ENCODE measurements at regions not wholly inside any gene's neighbourhood (a gene's known extent, or its start where the extent isn't known, plus 50 kb on each side); places are given as distances from the start of the nearest gene placed in this dataset.

GRCh38 chr1:42004860-42005259, 86.1 kb upstream of the HIVEP3 start:
- DNase-seq: no peak
- Histone ChIP-seq H3K9me3 (no peaks in the 10 kb centered on the region), H3K36me3 (no peaks in the 10 kb centered on the region), H3K4me3 (no peak overlapping the region), H3K27me3 (0 out of 2 replicates have a peak, but pooled peaks cover 2% of the 10 kb centered on the region)

DNA sequence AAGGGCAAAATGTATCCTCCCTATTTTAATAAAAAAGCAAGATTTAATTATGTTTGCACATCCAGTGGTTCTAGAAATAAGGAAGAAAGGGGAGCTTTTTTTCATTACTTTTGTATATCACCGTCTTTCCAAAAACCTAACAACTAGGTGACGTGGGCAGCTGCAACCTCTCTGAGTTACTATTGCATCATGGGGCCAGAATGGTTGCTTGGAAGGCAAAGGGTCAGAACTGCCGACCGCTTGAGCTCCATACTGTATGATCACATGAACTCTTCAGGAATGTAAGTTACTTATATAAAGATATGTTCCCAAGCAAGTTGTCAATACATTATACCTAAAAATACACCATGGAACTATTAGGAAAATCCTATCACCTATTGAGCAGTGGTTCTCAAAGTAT, 85.6 kb upstream of the HIVEP3 start:
- H3K27me3 ChIP-seq: 0 out of 2 replicates have a peak, but pooled peaks cover 2% of the 10 kb centered on the region
- no peaks in the 10 kb centered on the region for H3K9me3 ChIP-seq
- no peak overlapping the region for H3K4me3 ChIP-seq
- DNase-seq: no peak
- H3K36me3 ChIP-seq: no peaks in the 10 kb centered on the region

- Histone ChIP-seq H3K27me3 (no peaks in the 10 kb centered on the region), H3K36me3 (no peaks in the 10 kb centered on the region), H3K4me3 (no peak overlapping the region), H3K9me3 (no peaks in the 10 kb centered on the region)
- DNase-seq: no peak
Measured at GRCh38 chr1:42003433-42003832, 84.7 kb upstream of the HIVEP3 start.

- no peak overlapping the region for H3K4me3 ChIP-seq
- no peaks in the 10 kb centered on the region for H3K36me3 ChIP-seq
- no peak for DNase-seq
- no peaks in the 10 kb centered on the region for H3K27me3 ChIP-seq
- no peaks in the 10 kb centered on the region for H3K9me3 ChIP-seq
Measured at GRCh38 chr1:42002220-42002619, 83.5 kb upstream of the HIVEP3 start.

DNA sequence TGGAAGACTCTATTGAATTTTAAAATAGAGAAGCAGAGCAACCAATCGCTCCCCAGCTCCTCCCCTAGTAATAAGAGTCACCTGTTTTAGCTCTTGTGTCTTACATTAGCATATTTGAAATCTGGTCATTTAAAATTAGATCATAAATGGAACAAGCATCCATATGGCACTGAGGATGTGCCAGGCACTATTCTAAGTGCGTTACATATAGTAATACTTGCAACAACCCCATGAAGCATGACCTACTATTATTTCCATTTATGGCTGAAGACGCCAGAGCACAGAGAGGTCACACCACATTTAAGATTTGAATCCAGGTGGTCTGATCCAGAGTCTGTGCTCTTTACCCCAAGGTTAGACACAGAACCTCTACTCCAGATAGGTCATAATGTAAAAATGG, 82.0 kb upstream of the HIVEP3 start:
- no peak for DNase-seq
- no peaks in the 10 kb centered on the region for H3K27me3 ChIP-seq
- no peaks in the 10 kb centered on the region for H3K36me3 ChIP-seq
- no peaks in the 10 kb centered on the region for H3K9me3 ChIP-seq
- H3K4me3 ChIP-seq: no peak overlapping the region

DNA sequence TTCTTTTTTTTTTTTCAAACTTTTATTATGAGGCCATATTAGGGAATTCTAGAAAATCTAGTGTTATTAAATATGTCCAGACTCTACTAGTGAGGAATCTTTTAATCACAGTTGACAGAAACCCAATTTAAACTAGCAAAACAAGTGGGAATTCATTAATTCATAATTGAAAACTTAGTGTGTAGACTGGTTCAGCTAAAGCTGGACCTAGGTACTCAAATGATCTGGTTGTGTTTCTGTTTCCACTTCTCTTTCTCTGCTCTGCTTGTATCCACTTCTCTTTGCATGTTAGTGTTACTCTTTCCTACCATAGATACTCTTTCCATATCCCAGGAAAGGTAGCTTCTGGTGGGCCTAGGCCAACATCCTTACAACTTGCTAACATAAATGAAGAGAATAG, 81.2 kb upstream of the HIVEP3 start:
- no peak for DNase-seq
- no peaks in the 10 kb centered on the region for H3K9me3 ChIP-seq
- H3K27me3 ChIP-seq: no peaks in the 10 kb centered on the region
- no peak overlapping the region for H3K4me3 ChIP-seq
- H3K36me3 ChIP-seq: no peaks in the 10 kb centered on the region

- H3K4me3 ChIP-seq: no peak overlapping the region
- H3K36me3 ChIP-seq: no peaks in the 10 kb centered on the region
- no peak for DNase-seq
- no peaks in the 10 kb centered on the region for H3K9me3 ChIP-seq
- H3K27me3 ChIP-seq: no peaks in the 10 kb centered on the region
Measured at GRCh38 chr1:41998250-41998649, 79.5 kb upstream of the HIVEP3 start.

- no peak for DNase-seq
- no peak overlapping the region for H3K4me3 ChIP-seq
- H3K27me3 ChIP-seq: no peaks in the 10 kb centered on the region
- no peaks in the 10 kb centered on the region for H3K36me3 ChIP-seq
- H3K9me3 ChIP-seq: no peaks in the 10 kb centered on the region
Measured at GRCh38 chr1:41997153-41997552, 78.4 kb upstream of the HIVEP3 start.

DNA sequence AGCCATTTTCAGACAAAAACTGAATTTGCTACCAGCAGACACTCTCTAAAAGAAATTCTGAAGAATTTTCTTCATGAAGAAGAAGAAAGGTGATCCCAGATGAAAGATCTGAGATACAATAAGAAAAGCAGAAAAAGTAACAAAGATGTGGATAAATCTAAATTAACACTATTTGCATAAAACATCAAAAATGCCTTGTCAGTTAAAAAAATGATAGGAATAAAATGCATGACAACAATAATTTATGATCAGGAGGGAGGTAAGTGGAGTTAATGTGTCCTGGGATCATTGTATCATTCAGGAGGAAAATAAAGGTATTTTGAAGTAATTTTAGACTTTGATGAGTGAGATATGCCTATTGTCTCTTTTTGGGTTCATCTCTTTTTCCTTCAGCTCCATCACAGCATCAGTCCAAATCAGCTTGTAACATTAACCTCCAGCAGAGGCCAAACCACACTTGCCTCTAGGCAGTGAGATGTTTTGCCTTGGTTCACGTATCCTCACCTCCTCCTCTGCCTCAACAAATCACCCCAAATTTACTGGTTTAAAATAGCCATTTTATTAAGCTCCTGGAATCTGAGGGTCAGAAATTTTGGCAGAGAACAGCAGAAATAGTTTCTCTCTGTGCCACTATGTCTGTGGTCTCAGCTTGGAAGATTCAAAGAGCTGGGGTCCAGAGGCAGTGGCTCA, 76.9 kb upstream of the HIVEP3 start:
- no peaks in the 10 kb centered on the region for H3K36me3 ChIP-seq
- DNase-seq: no peak
- no peaks in the 10 kb centered on the region for H3K27me3 ChIP-seq
- H3K9me3 ChIP-seq: no peaks in the 10 kb centered on the region
- H3K4me3 ChIP-seq: no peak overlapping the region

DNA sequence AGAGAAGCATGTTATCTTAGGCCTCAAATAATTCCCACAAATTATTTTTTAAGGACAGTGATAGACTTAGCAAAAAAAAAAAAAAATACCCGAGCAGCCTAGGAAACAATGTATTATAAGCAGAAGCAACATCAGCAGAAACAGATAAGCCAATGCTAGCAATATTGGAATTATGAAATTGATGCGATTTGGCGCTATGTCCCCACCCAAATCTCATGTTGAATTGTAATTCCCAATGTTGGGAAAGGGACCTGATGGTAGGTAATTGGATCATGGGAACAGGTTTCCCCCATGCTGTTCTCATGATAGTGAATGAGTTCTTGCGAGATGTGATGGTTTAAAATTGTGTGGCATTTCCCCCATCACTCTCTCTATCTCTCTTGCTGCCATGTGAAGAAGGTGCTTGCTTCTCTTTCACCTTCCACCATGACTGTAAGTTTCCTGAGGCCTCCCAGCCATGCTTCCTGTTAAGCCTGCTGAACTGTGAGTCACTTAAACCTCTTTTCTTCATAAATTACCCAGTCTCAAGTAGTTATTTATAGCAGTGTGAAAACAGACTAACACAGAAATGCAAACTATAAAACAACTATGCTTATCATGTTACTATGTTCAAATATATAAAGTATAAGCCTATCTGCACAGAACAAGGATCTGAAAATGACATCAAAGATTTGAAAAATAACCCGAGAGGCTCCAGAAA, 75.6 kb upstream of the HIVEP3 start:
- no peak for DNase-seq
- no peaks in the 10 kb centered on the region for H3K9me3 ChIP-seq
- H3K36me3 ChIP-seq: no peaks in the 10 kb centered on the region
- no peaks in the 10 kb centered on the region for H3K27me3 ChIP-seq
- H3K4me3 ChIP-seq: no peak overlapping the region

- Histone ChIP-seq H3K27me3 (no peaks in the 10 kb centered on the region), H3K36me3 (no peaks in the 10 kb centered on the region), H3K9me3 (no peaks in the 10 kb centered on the region), H3K4me3 (no peak overlapping the region)
- DNase-seq: no peak
Measured at GRCh38 chr1:41983451-41983850, 64.7 kb upstream of the HIVEP3 start.

- H3K4me3 ChIP-seq: no peak overlapping the region
- H3K27me3 ChIP-seq: no peaks in the 10 kb centered on the region
- no peaks in the 10 kb centered on the region for H3K36me3 ChIP-seq
- no peak for DNase-seq
- no peaks in the 10 kb centered on the region for H3K9me3 ChIP-seq
Measured at GRCh38 chr1:41981796-41982195, 63.1 kb upstream of the HIVEP3 start.

DNA sequence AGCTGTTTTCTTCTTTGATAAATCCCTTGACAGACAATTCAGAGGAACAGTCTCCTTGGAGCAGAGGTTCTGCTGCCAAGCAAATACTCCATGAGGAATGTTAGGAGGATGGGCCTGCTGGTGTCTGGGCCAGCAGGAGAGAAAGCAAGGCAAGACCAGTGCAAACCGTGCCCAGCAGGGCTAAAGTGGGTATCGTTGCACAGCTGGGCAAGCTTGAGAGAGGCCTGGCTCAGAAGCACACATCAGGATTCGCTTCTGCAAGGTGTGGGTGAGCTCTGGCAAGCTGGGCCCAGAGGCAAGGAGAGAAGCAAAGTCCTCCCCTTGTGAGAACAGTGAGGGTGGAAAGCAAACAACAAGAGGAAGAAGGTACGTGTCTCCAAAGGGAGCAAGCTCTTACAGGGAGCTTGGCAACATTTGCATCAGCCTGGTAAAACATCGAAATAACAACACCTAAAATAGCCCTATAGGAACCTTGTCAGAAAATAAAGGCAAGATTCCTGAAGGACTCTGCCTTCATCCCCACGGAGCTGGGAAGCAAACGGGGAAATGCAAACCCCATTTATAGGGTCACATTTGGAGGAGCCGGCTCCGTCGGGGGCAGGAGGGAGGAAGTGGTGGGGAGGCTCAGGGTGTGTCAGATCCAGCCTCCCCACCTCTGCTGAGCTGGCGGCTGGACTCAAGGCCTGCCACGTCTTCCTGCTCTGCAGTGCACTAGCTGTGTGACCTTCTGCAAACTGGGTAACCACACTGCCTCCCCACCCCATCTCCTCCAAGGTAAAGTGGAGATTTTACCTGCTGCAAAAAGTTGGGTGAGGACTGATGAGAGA, 62.3 kb upstream of the HIVEP3 start:
- no peak for DNase-seq

GRCh38 chr1:41978986-41979385, 60.3 kb upstream of the HIVEP3 start:
- no peak for DNase-seq
- H3K9me3 ChIP-seq: no peaks in the 10 kb centered on the region
- H3K27me3 ChIP-seq: no peaks in the 10 kb centered on the region

More for the DNA sequence above, 62.3 kb upstream of the HIVEP3 start:
- no peaks in the 10 kb centered on the region for H3K9me3 ChIP-seq
- no peaks in the 10 kb centered on the region for H3K36me3 ChIP-seq
- H3K4me3 ChIP-seq: no peak overlapping the region
- no peaks in the 10 kb centered on the region for H3K27me3 ChIP-seq

DNA sequence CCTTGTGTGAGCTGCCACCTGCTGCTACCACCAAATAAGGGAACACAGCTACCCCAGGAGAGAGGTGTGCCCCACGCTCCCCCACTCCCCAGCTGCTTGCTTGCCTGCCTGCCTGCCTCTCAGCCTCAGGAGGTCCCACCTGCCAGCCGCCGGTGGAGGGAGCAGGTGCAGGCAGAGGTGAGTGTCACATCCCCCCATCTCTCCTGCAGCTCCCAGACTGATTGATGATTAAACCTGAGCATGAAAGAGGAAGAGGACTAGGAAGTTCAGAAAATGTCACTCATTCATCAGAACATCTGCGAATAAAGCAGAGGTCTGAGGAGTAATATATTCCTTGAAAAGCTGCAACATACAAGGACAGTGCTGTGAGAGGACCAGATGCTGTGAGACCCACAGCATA, 58.6 kb upstream of the HIVEP3 start:
- no peaks in the 10 kb centered on the region for H3K9me3 ChIP-seq
- H3K27me3 ChIP-seq: no peaks in the 10 kb centered on the region
- no peaks in the 10 kb centered on the region for H3K36me3 ChIP-seq
- H3K4me3 ChIP-seq: no peak overlapping the region
- DNase-seq: no peak

More at GRCh38 chr1:41978986-41979385, 60.3 kb upstream of the HIVEP3 start:
- H3K36me3 ChIP-seq: no peaks in the 10 kb centered on the region
- H3K4me3 ChIP-seq: no peak overlapping the region

- DNase-seq: no peak
- no peaks in the 10 kb centered on the region for H3K9me3 ChIP-seq
- no peak overlapping the region for H3K4me3 ChIP-seq
Measured at GRCh38 chr1:41976671-41977070, 57.9 kb upstream of the HIVEP3 start.

DNA sequence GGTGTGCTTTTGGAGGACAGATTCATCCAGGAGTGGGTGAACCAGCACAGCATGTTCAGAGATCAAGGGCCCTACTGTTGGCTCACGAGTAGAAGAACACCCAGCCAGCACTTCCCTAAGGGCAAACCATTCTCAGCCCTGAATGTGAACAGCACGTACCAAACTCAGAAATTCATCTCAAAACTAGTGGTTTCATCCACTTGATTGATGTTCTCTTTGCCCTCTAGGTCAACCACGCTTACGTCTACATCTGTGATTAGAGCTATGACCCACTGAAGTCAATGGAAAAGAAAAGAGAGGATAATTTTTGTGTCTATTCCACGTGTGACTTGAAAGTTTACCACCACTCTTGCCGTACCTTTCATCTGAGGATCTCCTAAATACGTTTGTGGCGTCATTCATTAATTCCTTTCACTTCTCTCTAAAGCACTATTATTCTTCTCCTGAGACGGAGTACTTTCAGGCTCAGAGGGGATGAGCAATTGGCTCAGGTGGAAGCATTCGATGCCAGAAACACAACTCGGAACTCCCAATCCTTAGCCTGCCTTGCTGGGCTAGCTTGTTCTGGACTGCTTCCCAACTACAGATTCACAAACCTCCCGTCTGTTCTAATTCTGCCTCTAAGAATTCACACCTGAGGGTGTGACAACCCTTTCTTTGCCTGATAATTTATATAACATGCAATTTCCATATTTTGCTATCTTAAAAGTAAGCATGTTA, 57.3 kb upstream of the HIVEP3 start:
- H3K36me3 ChIP-seq: no peaks in the 10 kb centered on the region
- H3K27me3 ChIP-seq: no peaks in the 10 kb centered on the region
- DNase-seq: no peak
- H3K9me3 ChIP-seq: no peaks in the 10 kb centered on the region
- H3K4me3 ChIP-seq: no peak overlapping the region

More at GRCh38 chr1:41976671-41977070, 57.9 kb upstream of the HIVEP3 start:
- no peaks in the 10 kb centered on the region for H3K27me3 ChIP-seq
- no peaks in the 10 kb centered on the region for H3K36me3 ChIP-seq

All from MG63 (cell line).